PC-3 (cell line): ENCODE measurements at regions not wholly inside any gene's neighbourhood (a gene's known extent, or its start where the extent isn't known, plus 50 kb on each side); places are given as distances from the start of the nearest gene placed in this dataset.

Experiments
- ATAC-seq: fragments of 200-7000 bp; cut with Tn5 transposase; 2 replicates; pipeline ENCODE4 v1.9.1; 2020; ENCODE audit warnings: mild to moderate bottlenecking, moderate library complexity
- BruUV-seq: library from RNA; stranded (reverse); fragments of 400-500 nt; replicated peaks from 2 replicates; lab custom pipeline; 2021; lab: Mats Ljungman, UMichigan
- CTCF ChIA-PET: fragments of 300-600 bp; sonication (Branson Sonifier 250); formaldehyde crosslinking; loops from one replicate; lab custom pipeline; 2022; ENCODE audit warnings: antibody characterized with exemption; lab: Charles Lee
- POLR2A ChIA-PET: fragments of 300-600 bp; sonication (Branson Sonifier 250); formaldehyde crosslinking; loops from one replicate; lab custom pipeline; 2022; ENCODE audit warnings: antibody characterized with exemption; ENCODE audit not compliant: unreplicated experiment; lab: Charles Lee
- DNase-seq: peaks from one replicate; pipeline ENCODE4 v3.0.0-alpha.2; 2015
- H2AFZ ChIP-seq: fragments of 300-600 bp; sonication (generic); 2 replicates; pipeline ENCODE4 v1.6.0; 2016; ENCODE audit warnings: antibody characterized with exemption, low read length
- H3F3A ChIP-seq: fragments of 300-600 bp; sonication (generic); one replicate; pipeline ENCODE4 v1.6.0; 2017; ENCODE audit warnings: antibody characterized with exemption, low read length, control low read depth, mild to moderate bottlenecking; ENCODE audit not compliant: unreplicated experiment
- H3K27ac ChIP-seq: fragments of 300-600 bp; sonication (generic); 2 replicates; pipeline ENCODE4 v1.5.1; 2016; ENCODE audit warnings: mild to moderate bottlenecking, low read length
- H3K27me3 ChIP-seq: fragments of 300-600 bp; sonication (generic); 2 replicates; pipeline ENCODE4 v1.6.1; 2016; ENCODE audit warnings: low read length, mixed read lengths
- H3K36me3 ChIP-seq: fragments of 300-600 bp; sonication (generic); 2 replicates; pipeline ENCODE4 v1.6.1; 2016; ENCODE audit warnings: low read depth, mixed run types, low read length, mixed read lengths
- H3K4me1 ChIP-seq: fragments of 300-600 bp; sonication (generic); 2 replicates; pipeline ENCODE4 v1.5.1; 2016; ENCODE audit warnings: low read length; ENCODE audit not compliant: insufficient read depth
- H3K4me2 ChIP-seq: fragments of 300-600 bp; sonication (generic); 2 replicates; pipeline ENCODE4 v1.6.0; 2016; ENCODE audit warnings: low read length
- H3K4me3 ChIP-seq: fragments of 300-600 bp; sonication (generic); 2 replicates; pipeline ENCODE4 v1.5.1; 2016; ENCODE audit warnings: mild to moderate bottlenecking, low read length, mixed read lengths
- H3K79me2 ChIP-seq: fragments of 300-600 bp; sonication (generic); 2 replicates; pipeline ENCODE4 v1.6.1; 2017; ENCODE audit warnings: low read length, mixed read lengths
- H3K9ac ChIP-seq: fragments of 300-600 bp; sonication (generic); 2 replicates; pipeline ENCODE4 v1.6.0; 2016; ENCODE audit warnings: mild to moderate bottlenecking, low read length
- H3K9me2 ChIP-seq: fragments of 300-600 bp; sonication (generic); replicated peaks from 2 replicates; pipeline ENCODE4 v1.6.1; 2016; ENCODE audit warnings: mixed run types, low read length, mixed read lengths
- H3K9me3 ChIP-seq: fragments of 300-600 bp; sonication (generic); 2 replicates; pipeline ENCODE4 v1.6.1; 2016; ENCODE audit warnings: low read length, mixed read lengths
- H4K20me1 ChIP-seq: fragments of 300-600 bp; sonication (generic); 2 replicates; pipeline ENCODE4 v1.6.1; 2016; ENCODE audit warnings: low read length, mixed read lengths
- CTCF ChIP-seq: fragments of 300-600 bp; sonication (generic); conservative IDR thresholded peaks from 2 replicates; pipeline ENCODE4 v1.5.1; 2017; ENCODE audit warnings: antibody characterized with exemption, low read depth, mild to moderate bottlenecking, low read length
- EZH2 ChIP-seq: fragments of 300-600 bp; sonication (generic); IDR thresholded peaks from one replicate; pipeline ENCODE4 v1.6.1; 2017; ENCODE audit warnings: antibody characterized with exemption, mild to moderate bottlenecking, low read length; ENCODE audit not compliant: unreplicated experiment
- EZH2phosphoT487 ChIP-seq: fragments of 300-600 bp; sonication (generic); IDR thresholded peaks from 2 replicates; pipeline ENCODE4 v1.6.1; 2018; ENCODE audit warnings: mild to moderate bottlenecking, antibody characterized with exemption, low read length, borderline replicate concordance
- intact Hi-C: fragments of 100-400 bp; cut with micrococcal nuclease; formaldehyde crosslinking; loops from 2 replicates; pipeline ENCODE4 v1.9.0; 2023

DNA sequence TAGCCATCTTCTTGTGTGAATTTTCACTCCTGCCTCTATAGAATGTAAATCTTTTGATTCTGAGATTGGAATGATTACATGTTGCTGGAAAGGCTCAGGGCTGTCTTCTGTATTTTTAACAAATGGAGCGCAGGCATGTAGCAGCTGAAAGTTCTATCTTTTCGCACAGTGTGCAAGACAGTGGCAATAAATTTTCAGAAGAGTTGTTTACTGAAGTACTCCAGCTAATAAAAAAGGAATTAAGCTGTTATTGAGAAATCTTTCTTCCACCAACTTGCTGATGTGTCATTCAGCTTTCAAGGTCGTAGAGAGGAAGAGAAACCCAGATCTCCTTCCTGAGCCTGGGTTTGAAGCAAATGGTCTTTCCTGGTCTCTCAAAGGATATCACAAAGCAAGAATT is 122.0 kb upstream of the PUDP start:
- H3K4me2 ChIP-seq = no peak overlapping the region
- no peak overlapping the region for H3K27ac ChIP-seq
- no peak overlapping the region for H2AFZ ChIP-seq
- no peak overlapping the region for H3K9ac ChIP-seq
- no TSS peak for BruUV-seq
- no peaks in the 10 kb centered on the region for H3K9me2 ChIP-seq
- no peak for ATAC-seq
- TF ChIP-seq EZH2 (no peak), EZH2phosphoT487 (no peak), CTCF (no peak)
- CTCF ChIA-PET = no interaction called here
- no peaks in the 10 kb centered on the region for H3K9me3 ChIP-seq
- H3K79me2 ChIP-seq = no peaks in the 10 kb centered on the region
- peak; percentile 3 for DNase-seq
- H3K4me1 ChIP-seq = no peaks in the 10 kb centered on the region
- H3K27me3 ChIP-seq = no peaks in the 10 kb centered on the region
- POLR2A ChIA-PET = no interaction called here
- intact Hi-C loops = no loop called here
- H3K36me3 ChIP-seq = no peaks in the 10 kb centered on the region
- H4K20me1 ChIP-seq = no peaks in the 10 kb centered on the region
- no peaks in the 10 kb centered on the region for H3F3A ChIP-seq
- H3K4me3 ChIP-seq = no peak overlapping the region

GRCh38 chrX:7269589-7269988 is 121.6 kb upstream of the PUDP start:
- ATAC-seq (no peak), DNase-seq (no peak)
- no TSS peak for BruUV-seq
- CTCF ChIA-PET = no interaction called here
- H3K4me3 ChIP-seq = no peak overlapping the region
- H2AFZ ChIP-seq = no peak overlapping the region
- H3K9me2 ChIP-seq = no peaks in the 10 kb centered on the region
- H3F3A ChIP-seq = no peaks in the 10 kb centered on the region
- no peak overlapping the region for H3K4me2 ChIP-seq
- no peaks in the 10 kb centered on the region for H3K36me3 ChIP-seq
- H3K27me3 ChIP-seq = no peaks in the 10 kb centered on the region
- POLR2A ChIA-PET = no interaction called here
- intact Hi-C loops = no loop called here
- H3K9ac ChIP-seq = no peak overlapping the region
- H3K79me2 ChIP-seq = no peaks in the 10 kb centered on the region
- no peak overlapping the region for H3K27ac ChIP-seq
- no peaks in the 10 kb centered on the region for H4K20me1 ChIP-seq
- no peak for TF ChIP-seq EZH2phosphoT487
- H3K9me3 ChIP-seq = no peaks in the 10 kb centered on the region
- H3K4me1 ChIP-seq = peaks cover 1% of the 10 kb centered on the region; the same call in 1 of the 2 replicates

GRCh38 chrX:7266288-7266687 is 118.3 kb upstream of the PUDP start:
- Histone ChIP-seq H3K4me3 (no peak overlapping the region), H3K9me2 (no peaks in the 10 kb centered on the region), H3K4me1 (peaks cover 13% of the 10 kb centered on the region; the same call in 1 of the 2 replicates), H3K36me3 (no peaks in the 10 kb centered on the region), H2AFZ (no peak overlapping the region), H3K27ac (no peak overlapping the region), H3K9ac (no peak overlapping the region), H3K27me3 (no peaks in the 10 kb centered on the region), H3K9me3 (no peaks in the 10 kb centered on the region), H3K79me2 (no peaks in the 10 kb centered on the region), H3F3A (no peaks in the 10 kb centered on the region), H3K4me2 (no peak overlapping the region), H4K20me1 (no peaks in the 10 kb centered on the region)
- CTCF ChIA-PET = no interaction called here
- POLR2A ChIA-PET = no interaction called here
- DNase-seq (no peak), ATAC-seq (no peak)
- intact Hi-C loops = no loop called here
- TF ChIP-seq EZH2phosphoT487 (no peak), EZH2 (no peak), CTCF (no peak)
- no TSS peak for BruUV-seq
